Renal pelvis (tissue), 1 donor: ENCODE measurements at regions not wholly inside any gene's neighbourhood (a gene's known extent, or its start where the extent isn't known, plus 50 kb on each side); places are given as distances from the start of the nearest gene placed in this dataset.
"Not testable (repeated sequence)": the region's sequence is repeated elsewhere in the genome, so short reads cannot be mapped to it uniquely, and the experiment has no call there.

ENCODE experiments used
- DNase-seq: peaks from one replicate; pipeline ENCODE4 v3.0.0-alpha.2; 2013

DNA sequence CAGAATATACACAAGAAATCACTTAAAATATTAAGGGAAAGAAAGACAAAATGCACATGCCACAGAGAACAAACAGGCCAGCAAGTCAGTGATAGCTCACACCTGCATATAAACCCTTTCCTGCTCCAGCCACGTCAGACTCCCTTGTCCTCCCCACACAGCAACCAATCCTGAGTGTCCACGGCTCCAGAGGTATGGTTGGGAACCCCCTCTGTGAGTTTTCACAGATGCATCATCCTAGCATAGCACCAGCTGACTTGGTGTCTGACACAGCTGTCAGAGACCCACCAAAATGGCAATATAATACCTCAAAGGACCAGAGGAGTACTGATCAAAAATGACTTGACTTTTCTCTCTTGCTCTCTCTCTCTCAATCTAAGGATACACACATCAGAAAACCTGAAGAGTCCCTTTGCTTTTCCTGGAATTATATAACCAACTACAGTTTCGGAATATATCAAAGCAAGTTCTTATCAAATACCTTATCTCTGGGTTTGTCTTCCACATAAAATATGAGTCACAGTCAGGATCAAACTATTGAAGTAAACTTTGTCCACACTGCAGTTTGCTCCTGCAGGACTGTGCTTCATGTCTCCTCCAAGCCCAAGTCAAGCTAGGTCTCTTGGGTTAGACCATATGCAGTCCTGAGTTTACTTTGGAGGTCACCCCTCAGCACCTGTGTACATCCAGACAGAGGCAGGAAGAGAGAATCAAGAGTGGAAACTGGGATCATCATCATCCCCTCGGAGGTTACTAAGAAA is 187.1 kb upstream of the THBS1 start:
- no peak for DNase-seq

- DNase-seq: no peak
Observed at GRCh38 chr15:39394496-39394895, 186.4 kb upstream of the THBS1 start.

DNA sequence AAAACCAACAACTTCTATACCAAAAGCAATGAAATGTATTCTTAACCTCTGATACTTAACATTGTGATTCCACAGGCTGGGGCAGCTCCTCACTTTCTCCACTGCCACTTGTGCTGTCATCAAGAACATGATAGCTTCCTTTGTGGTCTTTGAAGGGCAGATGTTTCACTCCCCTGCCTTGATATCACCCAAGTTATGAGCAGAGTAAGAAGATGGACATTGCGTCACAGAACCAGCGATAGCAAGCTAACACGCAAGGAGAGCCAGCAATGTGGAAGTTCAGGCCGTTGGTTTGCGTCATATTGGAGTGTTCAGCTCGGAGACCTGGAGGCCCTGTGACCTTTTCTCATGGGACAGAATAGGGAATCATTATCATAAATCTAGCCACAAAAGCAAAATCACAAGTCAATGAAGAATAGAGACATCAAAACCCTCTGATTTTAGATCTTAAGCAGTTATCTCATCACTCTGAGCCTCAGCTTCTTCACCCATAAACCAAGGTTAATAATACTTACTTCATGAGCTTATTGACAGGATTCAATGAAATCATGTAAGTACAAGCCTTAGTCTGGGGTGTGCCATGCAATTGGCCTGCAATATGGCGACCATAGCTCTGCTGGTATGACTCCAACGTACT is 183.8 kb upstream of the THBS1 start:
- no peak for DNase-seq

- DNase-seq: no peak
Observed at GRCh38 chr15:39397883-39398282, 183.0 kb upstream of the THBS1 start.

DNA sequence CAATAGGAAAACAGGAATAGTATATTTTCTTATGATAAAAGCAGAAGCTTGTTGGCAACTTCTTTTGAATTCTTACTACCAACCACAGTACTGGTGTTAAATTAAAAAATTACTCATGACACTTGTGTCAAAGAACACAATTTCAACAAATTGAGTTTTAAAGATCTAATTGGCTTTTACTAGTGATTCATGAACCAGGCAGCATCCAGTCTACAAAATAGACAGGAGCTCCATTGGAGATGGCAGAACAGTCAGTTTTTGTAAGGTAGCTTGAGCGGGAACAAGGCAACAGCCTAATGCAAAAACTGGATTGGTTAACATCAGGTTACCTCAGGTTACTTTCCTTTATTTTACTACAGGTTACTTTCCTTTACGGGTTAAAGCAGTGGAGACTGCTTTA is 181.3 kb upstream of the THBS1 start:
- DNase-seq: no peak

DNA sequence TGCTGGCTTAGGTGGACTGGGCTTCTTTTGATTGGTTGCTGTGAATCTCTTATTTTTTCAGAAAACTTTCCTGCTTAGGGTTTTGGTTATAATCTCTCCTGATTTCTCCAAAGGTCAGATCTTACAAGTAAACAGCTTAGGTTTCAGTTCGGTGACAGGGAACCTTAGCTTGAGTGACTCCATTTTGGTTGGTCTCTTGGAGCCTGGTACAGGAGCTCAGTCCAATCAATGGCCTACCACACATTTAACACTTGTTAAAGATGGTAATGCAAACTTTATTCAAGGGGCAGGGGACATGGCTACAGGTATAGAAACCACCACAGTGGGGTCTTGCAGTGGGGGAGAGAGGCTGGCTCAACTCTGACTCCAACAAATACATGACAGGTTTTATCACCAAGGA is 180.9 kb upstream of the THBS1 start:
- DNase-seq: no peak

DNA sequence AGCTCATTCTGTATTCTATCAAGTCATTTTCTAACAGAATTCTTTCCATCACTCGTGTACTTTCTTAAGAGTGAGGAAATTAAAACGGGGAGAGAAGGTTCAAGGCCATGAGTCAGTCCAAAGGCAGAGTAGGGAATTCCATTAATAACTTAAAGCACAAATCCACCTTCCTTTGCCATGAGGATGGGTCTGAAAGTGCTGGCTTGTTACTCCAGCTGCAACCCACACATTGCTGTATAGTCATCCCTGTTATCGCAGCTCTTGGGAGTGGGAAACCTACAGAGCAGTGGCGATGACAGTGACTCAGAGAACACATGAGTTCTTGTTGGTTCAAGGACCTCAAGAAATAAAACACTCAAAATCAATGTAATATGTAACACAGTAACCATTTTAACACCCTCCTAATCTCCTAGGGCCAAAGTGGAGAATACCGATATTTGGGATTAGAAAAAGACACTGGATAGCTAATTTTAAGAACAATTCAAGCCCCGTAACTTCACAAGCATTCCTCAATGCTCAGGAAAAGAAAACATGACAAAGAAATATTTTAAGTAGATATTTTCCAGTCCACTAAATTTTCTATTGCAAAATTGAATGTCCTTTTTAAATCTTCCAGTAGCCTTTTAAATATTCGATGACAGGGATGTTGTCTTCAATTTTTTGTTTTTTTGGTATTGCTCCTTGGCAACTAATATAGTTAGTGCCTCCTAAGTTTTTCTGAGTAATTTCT is 179.9 kb upstream of the THBS1 start:
- no peak for DNase-seq

- no peak for DNase-seq
Observed at GRCh38 chr15:39403640-39404117, 177.2 kb upstream of the THBS1 start.

GRCh38 chr15:39404767-39405181 is 176.1 kb upstream of the THBS1 start:
- DNase-seq: no peak

GRCh38 chr15:39406485-39406884 is 174.4 kb upstream of the THBS1 start:
- DNase-seq: no peak

GRCh38 chr15:39407116-39407515 is 173.8 kb upstream of the THBS1 start:
- DNase-seq: no peak

DNA sequence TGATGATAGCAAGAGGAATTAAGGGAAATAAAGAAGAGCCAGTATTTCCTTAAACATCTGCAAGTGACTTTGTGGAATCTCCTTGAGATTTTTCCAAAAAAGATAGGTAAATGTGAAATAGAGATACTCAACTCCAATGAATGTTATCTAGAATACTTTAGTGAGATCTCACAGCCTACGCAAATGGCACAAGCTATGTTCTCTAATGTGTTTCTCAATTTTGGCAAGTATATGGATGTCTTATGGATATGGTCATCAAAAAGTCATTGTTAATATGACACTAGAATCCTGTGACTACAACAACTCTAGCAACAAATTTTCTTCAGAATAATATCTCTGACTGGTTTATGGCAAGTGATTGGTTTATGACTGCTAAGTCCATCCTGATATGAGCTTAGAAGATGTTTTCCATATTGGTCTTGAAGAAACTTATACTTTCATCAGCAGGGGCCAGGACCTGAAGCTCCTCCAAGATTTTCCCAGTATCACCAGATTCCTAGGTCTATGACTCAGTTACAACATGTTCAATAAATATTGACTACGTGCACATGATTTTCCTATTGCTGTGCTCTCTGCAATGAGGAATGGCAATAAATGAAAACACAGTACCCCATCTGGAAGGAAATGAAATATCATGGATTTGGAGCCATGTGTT is 170.9 kb upstream of the THBS1 start:
- no peak for DNase-seq

DNA sequence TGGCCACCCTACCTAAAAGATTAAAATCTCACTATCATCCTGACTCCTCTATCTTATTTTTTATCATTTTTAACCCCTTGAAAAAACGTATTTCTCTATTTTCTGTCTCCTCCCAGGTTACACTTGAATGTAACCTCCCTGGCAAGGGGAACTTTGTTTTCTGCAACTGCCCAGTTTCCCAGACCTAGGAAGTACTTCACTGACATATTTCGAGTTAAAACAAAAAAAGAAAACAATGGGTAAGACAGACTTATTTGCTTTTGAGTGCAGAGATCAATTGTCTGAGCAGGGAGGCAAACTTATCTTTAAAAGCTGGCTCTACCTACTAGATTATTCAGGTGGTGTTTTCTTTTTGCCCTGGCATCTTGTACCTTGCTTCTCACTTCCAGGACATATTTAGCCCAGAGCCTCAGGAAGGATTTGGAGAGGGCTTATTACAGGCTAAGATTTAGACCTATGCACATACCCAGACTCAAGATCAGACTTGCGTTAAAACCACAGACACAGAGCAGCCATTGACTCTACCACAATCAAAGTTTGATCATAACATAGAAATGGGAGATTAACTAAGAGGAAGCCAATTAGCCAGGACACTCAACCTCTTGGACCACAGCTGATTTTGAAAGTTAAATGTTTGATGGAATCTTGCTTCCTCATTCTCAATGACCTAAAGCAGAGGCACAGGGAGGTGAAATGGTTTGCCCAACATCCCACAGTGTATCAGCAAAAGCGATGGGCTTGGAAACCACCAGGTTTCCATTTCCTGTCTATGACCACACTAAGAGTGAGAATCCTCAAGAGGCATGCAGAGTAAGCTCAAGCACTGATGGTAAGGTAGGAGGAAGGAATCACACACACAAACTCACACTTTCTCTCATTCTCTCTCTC is 169.5 kb upstream of the THBS1 start:
- DNase-seq: no peak

DNA sequence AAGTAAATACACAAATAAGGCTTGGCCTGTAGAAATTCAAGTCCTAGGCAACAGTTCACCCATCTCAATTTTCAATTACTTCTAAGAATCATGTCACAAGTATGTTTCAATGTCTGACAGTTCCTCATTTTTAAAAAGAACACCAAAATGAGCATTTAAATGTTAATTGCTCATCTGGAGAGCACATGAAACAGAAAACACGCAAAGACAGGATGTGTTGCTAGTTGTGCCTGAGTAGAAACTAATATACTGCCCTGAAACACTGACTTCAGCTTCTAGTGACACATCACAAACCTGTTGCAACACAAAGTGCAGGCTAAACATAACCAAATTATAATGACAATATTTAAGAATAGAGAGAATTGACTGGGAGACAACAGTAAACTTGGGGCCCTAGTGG is 167.3 kb upstream of the THBS1 start:
- DNase-seq: no peak

GRCh38 chr15:39414201-39414600 is 166.7 kb upstream of the THBS1 start:
- no peak for DNase-seq

DNA sequence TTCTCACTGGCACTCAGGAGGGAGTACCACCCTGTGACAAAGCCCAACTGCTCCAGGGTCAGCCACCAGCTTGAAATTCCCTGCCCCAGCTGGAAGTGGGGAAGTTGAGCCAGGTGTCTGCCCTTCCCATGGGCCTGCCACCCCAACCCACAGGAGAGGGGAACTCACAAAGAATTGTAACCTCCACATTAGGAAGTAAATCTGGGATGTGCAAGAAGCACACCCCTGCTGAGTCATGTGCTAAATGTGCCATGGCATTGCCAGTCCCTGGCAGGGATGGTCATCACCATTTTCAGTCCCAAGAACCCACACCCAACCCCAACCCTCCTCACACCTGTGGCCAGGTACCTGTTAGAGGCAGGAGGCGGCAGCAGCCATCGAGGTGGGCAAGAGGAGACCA is 165.2 kb upstream of the THBS1 start:
- no peak for DNase-seq

GRCh38 chr15:39416258-39416657 is 164.6 kb upstream of the THBS1 start:
- no peak for DNase-seq

GRCh38 chr15:39417366-39418134 is 163.3 kb upstream of the THBS1 start:
- no peak for DNase-seq

GRCh38 chr15:39419651-39420050 is 161.2 kb upstream of the THBS1 start:
- DNase-seq: no peak

- not testable (repeated sequence) for DNase-seq
Observed at GRCh38 chr15:39420123-39420852, 160.6 kb upstream of the THBS1 start.
